IPS-11a (cell line): ENCODE measurements at regions not wholly inside any gene's neighbourhood (a gene's known extent, or its start where the extent isn't known, plus 50 kb on each side); places are given as distances from the start of the nearest gene placed in this dataset.

Experiments used
- H3K4me3 ChIP-seq: one replicate; pipeline ENCODE4 v1.5.1; 2013; ENCODE audit warnings: low read depth, low read length, control low read depth

GRCh38 chr3:126267169-126267975, 87.0 kb upstream of the ALDH1L1 start:
- H3K4me3 ChIP-seq = peak overlapping the region; percentile 44

GRCh38 chr3:126266850-126267168, 86.4 kb upstream of the ALDH1L1 start:
- H3K4me3 ChIP-seq = peak overlapping the region; percentile 44

GRCh38 chr3:126266291-126266840, 86.0 kb upstream of the ALDH1L1 start:
- H3K4me3 ChIP-seq = no peak overlapping the region

GRCh38 chr3:126264952-126265351, 84.6 kb upstream of the ALDH1L1 start:
- no peak overlapping the region for H3K4me3 ChIP-seq

GRCh38 chr3:126264381-126264780, 84.0 kb upstream of the ALDH1L1 start:
- no peak overlapping the region for H3K4me3 ChIP-seq

DNA sequence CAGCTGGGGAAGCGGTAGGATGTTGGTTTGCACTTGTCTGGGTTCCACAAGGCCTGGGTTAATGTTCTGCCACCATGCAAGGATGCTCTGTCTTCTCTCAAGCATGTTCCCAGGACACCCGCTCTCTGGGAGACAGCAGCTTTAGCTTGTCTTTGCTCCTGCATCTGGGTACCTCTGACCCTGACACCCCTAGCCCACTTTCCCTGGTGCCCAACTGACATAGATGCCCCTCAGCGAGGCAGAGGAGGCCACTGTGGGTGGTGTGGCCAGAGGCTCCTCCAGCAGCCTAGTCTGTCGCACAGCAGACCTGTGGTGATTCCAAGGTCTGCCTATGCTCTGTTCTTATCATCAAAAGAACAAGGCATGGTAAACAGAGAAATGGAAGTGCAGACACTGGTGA, 83.6 kb upstream of the ALDH1L1 start:
- no peak overlapping the region for H3K4me3 ChIP-seq

DNA sequence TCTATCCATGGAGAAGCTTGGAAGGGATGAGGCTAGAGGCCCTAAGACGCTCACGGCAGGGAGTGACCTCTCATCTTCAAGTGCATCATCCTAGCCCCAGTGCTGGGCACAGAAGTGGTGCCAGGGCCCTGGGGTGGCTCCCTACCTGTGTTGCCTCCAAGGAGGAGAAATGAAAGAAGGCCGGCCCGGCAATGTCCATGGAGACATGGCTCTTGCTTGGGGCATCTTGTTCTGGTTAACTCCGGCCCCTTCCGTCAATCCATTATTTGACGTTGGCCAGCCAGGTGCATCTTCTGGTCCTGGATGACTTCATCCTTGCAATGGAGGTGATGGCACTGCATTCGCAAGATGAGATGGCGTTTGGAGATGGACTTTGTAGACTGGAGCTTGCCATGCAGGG, 83.2 kb upstream of the ALDH1L1 start:
- no peak overlapping the region for H3K4me3 ChIP-seq

DNA sequence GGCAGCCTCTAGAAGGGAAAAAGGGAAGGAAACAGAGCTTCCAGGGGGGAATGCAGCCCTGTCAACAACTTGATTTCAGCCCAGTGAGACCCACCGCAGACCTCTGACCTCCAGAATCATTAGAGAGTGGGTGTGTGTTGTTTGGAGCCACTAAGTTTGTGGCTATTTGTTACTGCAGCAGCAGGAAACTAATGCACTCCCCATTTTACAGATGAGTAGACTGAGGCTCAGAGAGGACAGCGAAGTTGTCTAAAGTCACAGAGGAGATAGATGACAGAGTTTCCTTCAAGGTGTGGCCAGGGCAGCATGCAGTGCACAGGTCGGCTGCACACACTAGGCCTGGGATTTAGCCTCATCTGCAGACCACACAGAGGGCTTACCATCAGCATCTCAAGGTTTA, 81.8 kb upstream of the ALDH1L1 start:
- no peak overlapping the region for H3K4me3 ChIP-seq

- no peak overlapping the region for H3K4me3 ChIP-seq
These were observed 80.7 kb upstream of the ALDH1L1 start for GRCh38 chr3:126261037-126261436.

DNA sequence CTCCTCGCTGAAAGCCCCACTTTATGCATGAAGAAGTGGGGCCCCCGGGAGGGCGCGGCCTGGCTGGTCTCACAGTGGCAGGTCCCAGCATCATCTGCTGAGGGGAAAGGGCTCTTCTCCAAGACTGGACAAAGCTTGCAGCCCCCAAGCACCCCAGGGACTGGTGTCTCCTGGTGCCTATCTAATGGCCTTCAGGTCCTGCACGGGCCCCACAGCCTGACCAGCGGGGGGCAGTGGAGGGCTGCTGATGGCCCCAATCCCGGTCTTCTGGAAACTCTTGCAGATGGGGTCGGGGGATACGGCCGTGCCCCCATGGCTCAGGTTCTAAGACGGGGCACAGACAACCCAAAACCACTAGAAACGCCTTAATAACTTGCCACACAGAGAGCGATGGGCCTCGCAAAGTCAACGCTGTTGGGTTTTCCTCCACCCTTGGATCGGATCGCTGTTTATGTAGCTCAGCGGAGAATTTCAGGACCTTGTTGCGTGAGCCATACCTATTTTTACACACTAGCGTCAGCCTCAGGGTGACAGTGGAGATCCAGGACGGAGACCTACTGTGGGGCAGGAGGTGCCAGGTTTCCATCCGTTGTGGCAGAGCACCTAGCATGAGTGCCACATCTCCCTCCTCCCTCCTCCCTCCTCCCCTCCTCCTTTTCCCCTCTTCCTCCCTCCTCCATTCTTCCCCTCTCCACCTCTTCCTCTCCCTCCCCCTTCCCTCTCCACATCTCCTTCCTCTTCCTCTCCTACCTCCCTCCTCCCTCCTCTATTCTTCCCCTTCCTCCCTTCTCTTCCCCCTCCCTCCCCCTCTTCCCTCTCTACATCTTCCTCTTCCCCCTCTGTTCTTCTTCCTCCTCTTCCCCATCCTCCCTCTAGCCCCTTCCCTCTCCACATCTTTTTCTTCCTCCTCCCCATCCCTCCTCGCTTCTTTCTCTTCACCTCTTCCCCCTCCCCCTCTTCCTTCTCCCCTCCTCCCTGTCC, 79.3 kb upstream of the ALDH1L1 start:
- H3K4me3 ChIP-seq = no peak overlapping the region

- H3K4me3 ChIP-seq = no peak overlapping the region
These were observed 78.3 kb upstream of the ALDH1L1 start for GRCh38 chr3:126258670-126259069.

DNA sequence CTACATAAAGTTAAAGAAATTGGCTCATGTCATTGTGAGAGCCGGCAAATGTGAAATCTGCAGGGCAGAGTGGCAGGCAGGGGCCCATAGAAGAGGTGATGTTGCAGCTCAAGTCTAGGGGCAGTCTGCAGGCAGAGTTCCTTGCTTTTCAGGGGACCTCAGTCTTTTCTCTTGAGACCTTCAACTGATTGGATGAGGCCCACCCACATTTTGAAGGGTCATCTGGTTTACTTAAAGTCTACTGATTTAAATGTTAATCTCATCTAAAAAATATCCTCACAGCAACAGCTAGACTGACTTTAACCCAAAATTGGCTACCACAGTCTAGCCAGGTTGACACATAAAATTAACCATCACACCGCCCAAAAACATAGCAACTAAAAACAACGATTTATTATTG, 77.6 kb upstream of the ALDH1L1 start:
- no peak overlapping the region for H3K4me3 ChIP-seq

DNA sequence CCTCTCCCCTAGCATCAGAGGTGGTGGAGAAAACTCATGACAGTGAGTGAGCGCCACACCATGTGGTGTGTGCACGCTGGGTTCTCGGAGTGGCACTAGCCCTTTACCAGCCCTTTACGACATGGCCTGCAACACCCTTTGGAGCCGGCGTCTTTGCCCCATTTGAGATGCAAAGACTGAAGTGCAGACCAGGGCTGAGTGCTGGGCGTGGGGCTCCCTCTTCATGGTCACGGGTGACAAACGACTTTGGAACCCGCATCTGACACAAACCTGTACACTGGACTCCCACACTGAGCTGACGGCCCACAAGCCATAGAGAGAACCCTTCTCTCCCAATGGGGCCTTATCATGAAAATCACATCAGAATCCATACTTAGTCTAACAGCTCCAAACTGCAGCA, 76.8 kb upstream of the ALDH1L1 start:
- no peak overlapping the region for H3K4me3 ChIP-seq

- H3K4me3 ChIP-seq = no peak overlapping the region
These were observed 75.9 kb upstream of the ALDH1L1 start for GRCh38 chr3:126256251-126256650.

GRCh38 chr3:126253072-126253471, 72.7 kb upstream of the ALDH1L1 start:
- no peak overlapping the region for H3K4me3 ChIP-seq

DNA sequence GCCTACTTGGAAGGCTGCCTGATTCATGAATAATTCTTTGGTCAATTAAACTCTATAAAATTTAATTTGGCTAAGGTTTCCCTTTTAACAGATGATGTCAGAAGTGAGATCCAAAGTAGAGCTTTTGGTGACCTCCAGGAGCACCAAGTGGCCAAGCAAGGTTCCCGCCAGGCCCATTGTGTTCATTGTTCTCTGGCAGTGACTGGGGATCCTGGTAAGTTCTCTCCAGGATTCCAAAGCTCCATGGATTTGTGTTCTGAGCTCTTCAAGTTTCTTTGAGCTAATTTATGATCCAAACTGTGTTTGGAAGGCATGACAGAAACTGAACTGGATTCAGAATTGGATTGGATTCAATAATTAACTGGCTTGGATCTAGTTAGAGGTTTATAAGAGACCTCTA, 72.0 kb upstream of the ALDH1L1 start:
- no peak overlapping the region for H3K4me3 ChIP-seq

DNA sequence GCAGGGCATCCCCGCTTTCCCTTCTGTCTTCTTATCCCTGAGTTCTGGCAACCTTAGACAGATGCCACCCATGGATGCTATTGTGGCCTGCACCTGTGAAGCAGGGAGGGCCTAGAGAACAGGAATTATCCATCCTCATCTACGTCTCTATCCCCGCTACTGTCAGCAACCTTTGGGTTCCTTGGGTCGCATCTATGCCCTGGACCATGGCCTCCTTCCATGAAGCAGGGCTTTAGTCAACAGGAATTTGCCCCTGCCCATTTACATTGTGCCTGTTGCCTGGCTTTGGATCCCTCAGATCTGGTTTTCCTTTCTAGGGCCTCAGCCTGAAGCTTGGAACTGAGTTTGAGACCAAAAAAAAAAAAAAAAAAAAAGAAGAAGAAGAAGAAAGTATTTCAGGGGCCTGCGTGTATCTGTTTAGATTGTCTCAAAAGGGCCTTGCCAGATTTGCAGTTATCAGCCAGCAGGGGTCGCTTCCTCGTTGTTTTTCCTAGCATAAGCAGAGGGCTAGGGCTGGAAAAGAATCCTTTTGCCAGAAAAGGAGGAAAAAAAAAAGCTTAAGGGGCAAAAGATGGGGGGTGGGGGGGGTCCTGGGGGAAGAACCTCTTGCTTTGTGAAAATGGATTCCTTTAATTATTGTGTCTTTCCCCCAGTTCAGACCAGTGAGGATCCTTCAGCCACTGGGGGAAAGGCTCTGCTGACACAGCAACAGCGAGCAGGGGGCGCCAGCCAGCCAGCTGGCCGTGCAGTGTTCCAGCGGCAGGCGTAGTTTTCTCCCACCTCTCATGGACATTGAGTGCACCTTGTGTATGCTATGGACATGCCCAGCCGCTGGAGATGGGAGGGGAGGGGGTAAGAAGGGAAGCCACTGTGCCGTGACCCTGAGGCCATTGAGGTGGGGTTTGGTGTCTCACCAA, 65.7 kb upstream of the ALDH1L1 start:
- no peak overlapping the region for H3K4me3 ChIP-seq
